Fibroblast of mammary gland (primary cell): ENCODE measurements at regions not wholly inside any gene's neighbourhood (a gene's known extent, or its start where the extent isn't known, plus 50 kb on each side); places are given as distances from the start of the nearest gene placed in this dataset.

Experiments
- DNase-seq: peaks from one replicate; pipeline ENCODE4 v3.0.0-alpha.2; 2010; ENCODE audit warnings: low read depth
- H3K4me3 ChIP-seq: 2 replicates; pipeline ENCODE4 v1.5.1; 2011; ENCODE audit warnings: low read depth, mild to moderate bottlenecking, low read length, moderate library complexity; ENCODE audit not compliant: control insufficient read depth
- TF ChIP-seq, protein P1 (sequence below): conservative IDR thresholded peaks from 2 replicates; pipeline ENCODE4 v1.5.1; 2011; ENCODE audit warnings: low read depth, low read length, inconsistent platforms; ENCODE audit not compliant: control insufficient read depth, insufficient read depth

DNA sequence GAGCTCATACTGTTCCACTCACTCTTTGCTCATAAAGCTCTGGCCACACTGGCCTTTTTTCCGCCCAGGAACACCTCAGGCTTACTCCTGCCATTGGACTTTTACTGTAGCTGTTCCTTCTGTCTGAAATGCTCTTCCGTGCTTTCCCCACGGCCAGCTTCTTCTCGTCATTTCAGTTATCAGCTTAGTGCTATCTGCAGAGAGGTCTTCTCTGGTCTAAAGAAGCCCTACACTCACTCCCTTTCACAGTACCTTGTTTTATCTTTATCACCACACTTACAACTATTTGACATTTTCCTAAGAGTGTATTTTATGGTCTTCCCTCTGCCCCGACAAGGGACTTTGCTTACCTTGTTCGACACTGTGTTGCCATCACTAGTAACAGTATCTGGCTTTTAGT, 388.1 kb upstream of the SPRED2 start:
- no peak overlapping the region for H3K4me3 ChIP-seq
- TF ChIP-seq, protein P1, sequence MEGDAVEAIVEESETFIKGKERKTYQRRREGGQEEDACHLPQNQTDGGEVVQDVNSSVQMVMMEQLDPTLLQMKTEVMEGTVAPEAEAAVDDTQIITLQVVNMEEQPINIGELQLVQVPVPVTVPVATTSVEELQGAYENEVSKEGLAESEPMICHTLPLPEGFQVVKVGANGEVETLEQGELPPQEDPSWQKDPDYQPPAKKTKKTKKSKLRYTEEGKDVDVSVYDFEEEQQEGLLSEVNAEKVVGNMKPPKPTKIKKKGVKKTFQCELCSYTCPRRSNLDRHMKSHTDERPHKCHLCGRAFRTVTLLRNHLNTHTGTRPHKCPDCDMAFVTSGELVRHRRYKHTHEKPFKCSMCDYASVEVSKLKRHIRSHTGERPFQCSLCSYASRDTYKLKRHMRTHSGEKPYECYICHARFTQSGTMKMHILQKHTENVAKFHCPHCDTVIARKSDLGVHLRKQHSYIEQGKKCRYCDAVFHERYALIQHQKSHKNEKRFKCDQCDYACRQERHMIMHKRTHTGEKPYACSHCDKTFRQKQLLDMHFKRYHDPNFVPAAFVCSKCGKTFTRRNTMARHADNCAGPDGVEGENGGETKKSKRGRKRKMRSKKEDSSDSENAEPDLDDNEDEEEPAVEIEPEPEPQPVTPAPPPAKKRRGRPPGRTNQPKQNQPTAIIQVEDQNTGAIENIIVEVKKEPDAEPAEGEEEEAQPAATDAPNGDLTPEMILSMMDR, result no peak
- DNase-seq, result no peak

DNA sequence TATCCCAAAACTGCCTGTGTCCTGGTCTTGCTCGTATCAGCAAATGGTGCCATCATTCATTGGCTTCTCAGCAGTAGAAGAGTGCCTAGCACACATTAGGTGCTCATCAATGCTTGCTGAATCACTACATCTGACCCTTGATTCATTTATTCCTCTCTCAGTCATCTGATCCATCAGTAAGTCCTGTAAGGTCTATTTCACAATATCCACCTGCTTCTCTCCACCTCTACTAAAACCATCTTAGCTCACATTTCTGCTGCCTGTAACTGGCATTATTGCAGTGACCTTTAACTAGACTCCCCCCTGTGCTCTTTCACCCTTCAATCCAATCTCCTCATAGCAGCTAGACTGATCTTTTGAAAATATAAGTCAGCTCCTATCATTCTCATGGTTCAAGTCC, 387.6 kb upstream of the SPRED2 start:
- no peak for DNase-seq
- TF ChIP-seq, protein P1, result no peak
- H3K4me3 ChIP-seq, result no peak overlapping the region

- no peak for DNase-seq
- TF ChIP-seq, protein P1, result no peak
These were observed 386.6 kb upstream of the SPRED2 start for GRCh38 chr2:65818873-65819451.

DNA sequence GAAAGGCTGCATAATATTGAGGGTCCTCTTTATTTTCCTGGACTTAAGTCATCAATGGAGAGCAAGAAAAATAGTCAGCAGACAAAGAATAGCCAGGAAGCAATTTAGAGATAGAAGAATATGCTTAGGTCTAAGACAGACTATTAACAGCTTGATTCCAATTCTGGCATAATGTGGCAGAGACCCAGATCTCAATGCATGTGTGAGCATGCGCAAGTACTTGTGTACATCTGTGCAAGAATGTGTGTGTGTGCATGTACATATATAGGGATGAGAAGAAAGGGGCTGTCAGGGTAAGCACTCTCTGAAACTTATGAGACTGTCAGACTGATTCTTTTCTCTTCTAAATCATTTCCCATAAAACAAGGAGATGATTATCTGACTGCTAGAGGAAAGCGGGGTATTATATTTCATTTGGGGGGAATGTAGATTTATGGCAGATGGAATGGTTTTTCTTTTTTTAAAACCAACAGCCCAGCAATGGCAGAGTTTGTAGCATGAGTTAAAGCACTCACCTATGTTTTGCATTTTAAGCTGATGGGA, 381.3 kb upstream of the SPRED2 start:
- no peak for DNase-seq
- TF ChIP-seq, protein P1, result no peak
- no peak overlapping the region for H3K4me3 ChIP-seq

More at GRCh38 chr2:65818873-65819451, 386.6 kb upstream of the SPRED2 start:
- no peak overlapping the region for H3K4me3 ChIP-seq

DNA sequence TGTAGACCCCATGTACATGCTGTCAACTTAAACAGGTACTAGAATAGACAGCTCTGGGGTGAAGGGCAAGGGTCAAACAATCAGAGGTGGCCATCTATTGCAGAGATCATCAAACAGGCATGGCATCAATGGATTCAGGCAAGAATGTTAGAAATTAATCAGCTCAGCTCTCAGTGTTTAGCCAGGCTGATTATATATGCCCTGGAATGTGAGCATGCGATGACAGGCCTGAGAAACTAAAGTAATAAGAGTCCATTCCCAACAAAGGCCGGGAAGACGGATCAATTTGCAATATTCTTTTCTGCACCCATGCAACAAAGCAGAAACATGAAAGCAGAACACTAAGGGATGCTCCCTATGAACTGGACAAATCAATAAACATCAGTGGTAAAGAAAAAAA, 380.5 kb upstream of the SPRED2 start:
- H3K4me3 ChIP-seq, result no peak overlapping the region
- no peak for DNase-seq
- TF ChIP-seq, protein P1, result no peak

- TF ChIP-seq, protein P1, result no peak
- H3K4me3 ChIP-seq, result no peak overlapping the region
- no peak for DNase-seq
These were observed 375.5 kb upstream of the SPRED2 start for GRCh38 chr2:65807942-65808341.
